Testis (tissue), 2 donors: ENCODE measurements at regions not wholly inside any gene's neighbourhood (a gene's known extent, or its start where the extent isn't known, plus 50 kb on each side); places are given as distances from the start of the nearest gene placed in this dataset.

Source experiments
- DNase-seq: peaks from one replicate; pipeline ENCODE4 v3.0.0-alpha.2; 2019
- H3K27ac ChIP-seq, 2 donors: fragments of 200-600 bp; sonication (generic); one replicate each; pipeline ENCODE4 v1.5.1; 2019
- H3K27me3 ChIP-seq: fragments of 200-600 bp; sonication (generic); one replicate; pipeline ENCODE4 v1.5.1; 2019
- H3K36me3 ChIP-seq: fragments of 200-600 bp; sonication (generic); one replicate; pipeline ENCODE4 v1.5.1; 2017; ENCODE audit warnings: low read depth; ENCODE audit errors: missing control alignments
- H3K4me1 ChIP-seq: fragments of 200-600 bp; sonication (generic); one replicate; pipeline ENCODE4 v1.5.1; 2019
- H3K4me3 ChIP-seq, 2 donors: fragments of 200-600 bp; sonication (generic); one replicate each; pipeline ENCODE4 v1.5.1; 2017 to 2019
- H3K9me3 ChIP-seq: fragments of 200-600 bp; sonication (generic); one replicate; pipeline ENCODE4 v1.5.1; 2017
- POLR2A ChIP-seq: fragments of 450-650 bp; IDR thresholded peaks from one replicate; pipeline ENCODE4 v1.6.1; 2017; ENCODE audit warnings: antibody characterized with exemption, mild to moderate bottlenecking, moderate library complexity
- WGBS, 2 donors: methylation state at CpG; one replicate each; pipeline ENCODE4 v1.1.5; 2018; 5-methylcytosine and 5-hydroxymethylcytosine counted together
- intact Hi-C: fragments of 100-400 bp; cut with DNase I; formaldehyde crosslinking; loops from one replicate; pipeline ENCODE4 v1.15.1; 2023; ENCODE audit warnings: low total_unique reads
- TF ChIP-seq, protein P1 (sequence below), 3 experiments: fragments of 450-650 bp in 2 of 3; fragments of 200-600 bp in 1 of 3; sonication (generic) in 1 of 3; IDR thresholded peaks; one replicate each; pipeline ENCODE4 v1.5.1; 2016 to 2019; ENCODE audit warnings: antibody characterized with exemption in 3 of 3, mild to moderate bottlenecking in 2 of 3, moderate library complexity in 1 of 3

- TF ChIP-seq, protein P1, sequence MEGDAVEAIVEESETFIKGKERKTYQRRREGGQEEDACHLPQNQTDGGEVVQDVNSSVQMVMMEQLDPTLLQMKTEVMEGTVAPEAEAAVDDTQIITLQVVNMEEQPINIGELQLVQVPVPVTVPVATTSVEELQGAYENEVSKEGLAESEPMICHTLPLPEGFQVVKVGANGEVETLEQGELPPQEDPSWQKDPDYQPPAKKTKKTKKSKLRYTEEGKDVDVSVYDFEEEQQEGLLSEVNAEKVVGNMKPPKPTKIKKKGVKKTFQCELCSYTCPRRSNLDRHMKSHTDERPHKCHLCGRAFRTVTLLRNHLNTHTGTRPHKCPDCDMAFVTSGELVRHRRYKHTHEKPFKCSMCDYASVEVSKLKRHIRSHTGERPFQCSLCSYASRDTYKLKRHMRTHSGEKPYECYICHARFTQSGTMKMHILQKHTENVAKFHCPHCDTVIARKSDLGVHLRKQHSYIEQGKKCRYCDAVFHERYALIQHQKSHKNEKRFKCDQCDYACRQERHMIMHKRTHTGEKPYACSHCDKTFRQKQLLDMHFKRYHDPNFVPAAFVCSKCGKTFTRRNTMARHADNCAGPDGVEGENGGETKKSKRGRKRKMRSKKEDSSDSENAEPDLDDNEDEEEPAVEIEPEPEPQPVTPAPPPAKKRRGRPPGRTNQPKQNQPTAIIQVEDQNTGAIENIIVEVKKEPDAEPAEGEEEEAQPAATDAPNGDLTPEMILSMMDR (IDR thresholded peaks at IDR 0.05) = no peak
- intact Hi-C loops = no loop called here
- H3K27me3 ChIP-seq = no peaks in the 10 kb centered on the region
- no peaks in the 10 kb centered on the region for H3K36me3 ChIP-seq
- H3K27ac ChIP-seq = no peak overlapping the region
- no peak overlapping the region for H3K4me3 ChIP-seq
- DNase-seq = no peak
- no peaks in the 10 kb centered on the region for H3K9me3 ChIP-seq
- 95 to 97% methylated on average over 2 of the region's 2 CpGs for WGBS, 2 donors
- no peaks in the 10 kb centered on the region for H3K4me1 ChIP-seq
Measured at GRCh38 chr6:153621491-153621890, 417.5 kb upstream of the OPRM1 start.

- Histone ChIP-seq H3K9me3 (no peaks in the 10 kb centered on the region), H3K27ac (no peak overlapping the region), H3K36me3 (no peaks in the 10 kb centered on the region), H3K27me3 (no peaks in the 10 kb centered on the region), H3K4me1 (no peaks in the 10 kb centered on the region), H3K4me3 (no peak overlapping the region)
- intact Hi-C loops = no loop called here
- no peak for TF ChIP-seq POLR2A
- TF ChIP-seq, protein P1 (IDR thresholded peaks at IDR 0.05) = no peak
- 66 to 87% methylated on average over 5 of the region's 5 CpGs for WGBS, 2 donors
- DNase-seq = no peak
Measured at GRCh38 chr6:153621070-153621469, 418.0 kb upstream of the OPRM1 start.

GRCh38 chr6:153618371-153619322, 420.4 kb upstream of the OPRM1 start:
- no peaks in the 10 kb centered on the region for H3K27me3 ChIP-seq
- no peaks in the 10 kb centered on the region for H3K9me3 ChIP-seq
- H3K36me3 ChIP-seq = no peaks in the 10 kb centered on the region
- WGBS, 2 donors = 63 to 66% methylated on average over 8 of the region's 8 CpGs
- no peak for DNase-seq
- H3K4me3 ChIP-seq = no peak overlapping the region
- no peak for TF ChIP-seq POLR2A
- TF ChIP-seq, protein P1 (IDR thresholded peaks at IDR 0.05) = no peak
- H3K4me1 ChIP-seq = no peaks in the 10 kb centered on the region
- H3K27ac ChIP-seq = no peak overlapping the region
- intact Hi-C loops = no loop called here

DNA sequence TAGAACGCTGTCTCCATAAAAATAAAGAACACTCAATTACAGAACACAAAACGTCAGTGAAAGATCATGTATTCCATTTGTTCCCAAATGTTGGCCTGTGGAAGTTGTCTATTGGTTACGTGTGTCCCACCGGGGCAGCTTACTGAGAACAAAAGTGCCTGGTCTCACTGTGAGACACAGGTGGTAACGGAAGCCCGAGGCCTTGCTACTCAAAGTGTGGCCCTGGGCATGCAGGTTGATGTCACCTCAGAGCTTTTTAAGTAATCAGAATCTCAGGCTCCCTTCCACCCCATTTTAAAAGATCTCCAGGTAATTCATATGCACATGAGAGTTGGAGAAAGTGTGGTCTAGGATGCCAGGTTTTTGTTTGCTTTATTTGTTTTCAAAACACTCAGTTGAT, 422.5 kb upstream of the OPRM1 start:
- DNase-seq = no peak
- Histone ChIP-seq H3K4me3 (no peak overlapping the region), H3K27ac (no peak overlapping the region), H3K27me3 (no peaks in the 10 kb centered on the region), H3K36me3 (no peaks in the 10 kb centered on the region), H3K9me3 (no peaks in the 10 kb centered on the region), H3K4me1 (no peaks in the 10 kb centered on the region)
- intact Hi-C loops = no loop called here
- no peak for TF ChIP-seq POLR2A
- TF ChIP-seq, protein P1 (IDR thresholded peaks at IDR 0.05) = no peak
- 80 to 92% methylated on average over 6 of the region's 6 CpGs for WGBS, 2 donors
